ENCODE measurements at regions not wholly inside any gene's neighbourhood (a gene's known extent, or its start where the extent isn't known, plus 50 kb on each side); places are given as distances from the start of the nearest gene placed in this dataset.

DNA sequence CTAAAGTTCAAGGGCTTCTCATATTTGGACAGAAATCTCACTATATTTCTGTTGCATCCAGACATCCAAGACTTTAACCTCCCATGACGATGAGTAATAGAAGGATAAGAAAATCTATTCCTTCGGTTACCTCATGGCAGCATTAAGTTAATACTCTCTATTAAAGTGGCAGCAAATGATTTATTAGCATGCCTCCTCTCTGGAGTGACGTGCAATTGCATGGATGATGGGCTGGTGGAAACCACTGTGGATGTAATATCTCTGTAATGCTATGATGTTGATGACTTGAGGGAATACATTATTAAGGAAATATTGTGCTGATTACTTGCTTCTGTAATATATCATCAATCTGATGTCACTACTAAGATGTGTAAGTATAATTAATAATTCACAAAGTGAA lies 336.8 kb downstream of the DSEL start:
- H3K27ac ChIP-seq (ENCODE audit: low read depth, low read length), result no peak overlapping the region
- 80 to 86% methylated on average over 1 to 3 of the region's 3 CpGs for WGBS, 2 experiments (ENCODE audit: insufficient coverage in 1 of 2, insufficient read length in 1 of 2)
- Mint-ChIP-seq H3K27ac (no peak overlapping the region), H3K9me3 (no peaks in the 10 kb centered on the region), H3K4me1 (no peaks in the 10 kb centered on the region), H3K4me3 (no peak overlapping the region), H3K36me3 (ENCODE audit: low read depth) (no peaks in the 10 kb centered on the region), H3K27me3 (ENCODE audit: insufficient read depth) (no peaks in the 10 kb centered on the region)
- TF ChIP-seq CTCF (conservative IDR thresholded peaks at IDR 0.05), result no peak
- H3K27me3 ChIP-seq (ENCODE audit: control insufficient read depth, insufficient read depth, low read length, poor library complexity, severe bottlenecking), result no peaks in the 10 kb centered on the region
- no peaks in the 10 kb centered on the region for H3K4me1 ChIP-seq (ENCODE audit: control insufficient read depth, insufficient read depth, low read length)
- no peaks in the 10 kb centered on the region for H3K36me3 ChIP-seq (ENCODE audit: control insufficient read depth, insufficient read depth, low read length)
- H3K9me3 ChIP-seq (ENCODE audit: control insufficient read depth, low read length), result no peaks in the 10 kb centered on the region
- no peak for DNase-seq
- no peak overlapping the region for H3K9ac ChIP-seq (ENCODE audit: extremely low read depth, low read length, poor library complexity, severe bottlenecking)
- no peak overlapping the region for H3K4me3 ChIP-seq (ENCODE audit: low read length)

- peaks cover 11% of the 10 kb centered on the region for H3K4me1 Mint-ChIP-seq
- Histone ChIP-seq H3K4me1 (ENCODE audit: control insufficient read depth, insufficient read depth, low read length) (no peaks in the 10 kb centered on the region), H3K4me3 (ENCODE audit: low read length) (no peak overlapping the region), H3K27me3 (ENCODE audit: control insufficient read depth, insufficient read depth, low read length, poor library complexity, severe bottlenecking) (no peaks in the 10 kb centered on the region), H3K9me3 (ENCODE audit: control insufficient read depth, low read length) (no peaks in the 10 kb centered on the region), H3K36me3 (ENCODE audit: control insufficient read depth, insufficient read depth, low read length) (no peaks in the 10 kb centered on the region), H3K27ac (ENCODE audit: low read depth, low read length) (no peak overlapping the region), H3K9ac (ENCODE audit: extremely low read depth, low read length, poor library complexity, severe bottlenecking) (no peak overlapping the region)
- no peak overlapping the region for H3K4me3 Mint-ChIP-seq
- no peak overlapping the region for H3K27ac Mint-ChIP-seq
- H3K9me3 Mint-ChIP-seq, result peaks cover 3% of the 10 kb centered on the region
- no peak for DNase-seq
- H3K36me3 Mint-ChIP-seq (ENCODE audit: low read depth), result no peaks in the 10 kb centered on the region
- H3K27me3 Mint-ChIP-seq (ENCODE audit: insufficient read depth), result no peaks in the 10 kb centered on the region
- no peak for TF ChIP-seq CTCF (conservative IDR thresholded peaks at IDR 0.05)
- 96 to 100% methylated on average over 1 of the region's 2 CpGs for WGBS, 2 experiments (ENCODE audit: insufficient coverage in 1 of 2, insufficient read length in 1 of 2)
These were observed 356.9 kb downstream of the DSEL start for GRCh38 chr18:67159662-67160061.

GRCh38 chr18:67154979-67155378 lies 361.5 kb downstream of the DSEL start:
- Mint-ChIP-seq H3K36me3 (ENCODE audit: low read depth) (no peaks in the 10 kb centered on the region), H3K4me3 (no peak overlapping the region), H3K27me3 (ENCODE audit: insufficient read depth) (no peaks in the 10 kb centered on the region), H3K4me1 (peaks cover 11% of the 10 kb centered on the region), H3K27ac (no peak overlapping the region), H3K9me3 (no peaks in the 10 kb centered on the region)
- Histone ChIP-seq H3K27me3 (ENCODE audit: control insufficient read depth, insufficient read depth, low read length, poor library complexity, severe bottlenecking) (no peaks in the 10 kb centered on the region), H3K27ac (ENCODE audit: low read depth, low read length) (no peak overlapping the region), H3K9ac (ENCODE audit: extremely low read depth, low read length, poor library complexity, severe bottlenecking) (no peak overlapping the region), H3K36me3 (ENCODE audit: control insufficient read depth, insufficient read depth, low read length) (no peaks in the 10 kb centered on the region), H3K4me1 (ENCODE audit: control insufficient read depth, insufficient read depth, low read length) (no peaks in the 10 kb centered on the region), H3K9me3 (ENCODE audit: control insufficient read depth, low read length) (no peaks in the 10 kb centered on the region), H3K4me3 (ENCODE audit: low read length) (no peak overlapping the region)
- peak; percentile 67 for DNase-seq
- TF ChIP-seq CTCF (conservative IDR thresholded peaks at IDR 0.05), result no peak
- 80 to 100% methylated on average over 1 to 2 of the region's 3 CpGs for WGBS, 2 experiments (ENCODE audit: insufficient coverage in 1 of 2, insufficient read length in 1 of 2)

All from endodermal cell (in vitro differentiated cells).